DMS79 (cell line): ENCODE measurements at regions not wholly inside any gene's neighbourhood (a gene's known extent, or its start where the extent isn't known, plus 50 kb on each side); places are given as distances from the start of the nearest gene placed in this dataset.
"Not testable (repeated sequence)": the region's sequence is repeated elsewhere in the genome, so short reads cannot be mapped to it uniquely, and the experiment has no call there.

Experiments used
- DNase-seq: peaks from one replicate; lab custom pipeline; 2025; lab: John Stamatoyannopoulos, UW

GRCh38 chr2:184203661-184204060 lies 394.7 kb upstream of the ZNF804A start:
- no peak for DNase-seq

GRCh38 chr2:184205048-184205596 lies 393.2 kb upstream of the ZNF804A start:
- no peak for DNase-seq

- DNase-seq: no peak
Measured at GRCh38 chr2:184206045-184206444, 392.3 kb upstream of the ZNF804A start.

- no peak for DNase-seq
Measured at GRCh38 chr2:184210329-184210728, 388.0 kb upstream of the ZNF804A start.

- no peak for DNase-seq
Measured at GRCh38 chr2:184215745-184216144, 382.6 kb upstream of the ZNF804A start.

- DNase-seq: no peak
Measured at GRCh38 chr2:184256611-184257010, 341.7 kb upstream of the ZNF804A start.

- DNase-seq: no peak
Measured at GRCh38 chr2:184261331-184261730, 337.0 kb upstream of the ZNF804A start.

- DNase-seq: no peak
Measured at GRCh38 chr2:184261818-184262217, 336.5 kb upstream of the ZNF804A start.

- no peak for DNase-seq
Measured at GRCh38 chr2:184268900-184269477, 329.3 kb upstream of the ZNF804A start.

GRCh38 chr2:184270660-184271059 lies 327.7 kb upstream of the ZNF804A start:
- DNase-seq: no peak

GRCh38 chr2:184272056-184272455 lies 326.3 kb upstream of the ZNF804A start:
- DNase-seq: no peak

GRCh38 chr2:184294831-184295230 lies 303.5 kb upstream of the ZNF804A start:
- no peak for DNase-seq

GRCh38 chr2:184297085-184297484 lies 301.2 kb upstream of the ZNF804A start:
- DNase-seq: no peak

GRCh38 chr2:184302506-184302905 lies 295.8 kb upstream of the ZNF804A start:
- DNase-seq: no peak

GRCh38 chr2:184304006-184304405 lies 294.3 kb upstream of the ZNF804A start:
- DNase-seq: no peak

GRCh38 chr2:184305105-184305504 lies 293.2 kb upstream of the ZNF804A start:
- no peak for DNase-seq

- no peak for DNase-seq
Measured at GRCh38 chr2:184308706-184309105, 289.6 kb upstream of the ZNF804A start.

GRCh38 chr2:184312970-184313369 lies 285.4 kb upstream of the ZNF804A start:
- no peak for DNase-seq

- DNase-seq: no peak
Measured at GRCh38 chr2:184314829-184315228, 283.5 kb upstream of the ZNF804A start.

- DNase-seq: no peak
Measured at GRCh38 chr2:184316921-184317320, 281.4 kb upstream of the ZNF804A start.

GRCh38 chr2:184322615-184323014 lies 275.7 kb upstream of the ZNF804A start:
- no peak for DNase-seq

GRCh38 chr2:184326066-184326465 lies 272.3 kb upstream of the ZNF804A start:
- DNase-seq: no peak

GRCh38 chr2:184327805-184328204 lies 270.5 kb upstream of the ZNF804A start:
- DNase-seq: not testable (repeated sequence)

- not testable (repeated sequence) for DNase-seq
Measured at GRCh38 chr2:184330561-184330960, 267.8 kb upstream of the ZNF804A start.
